ENCODE measurements at regions not wholly inside any gene's neighbourhood (a gene's known extent, or its start where the extent isn't known, plus 50 kb on each side); places are given as distances from the start of the nearest gene placed in this dataset.

DNA sequence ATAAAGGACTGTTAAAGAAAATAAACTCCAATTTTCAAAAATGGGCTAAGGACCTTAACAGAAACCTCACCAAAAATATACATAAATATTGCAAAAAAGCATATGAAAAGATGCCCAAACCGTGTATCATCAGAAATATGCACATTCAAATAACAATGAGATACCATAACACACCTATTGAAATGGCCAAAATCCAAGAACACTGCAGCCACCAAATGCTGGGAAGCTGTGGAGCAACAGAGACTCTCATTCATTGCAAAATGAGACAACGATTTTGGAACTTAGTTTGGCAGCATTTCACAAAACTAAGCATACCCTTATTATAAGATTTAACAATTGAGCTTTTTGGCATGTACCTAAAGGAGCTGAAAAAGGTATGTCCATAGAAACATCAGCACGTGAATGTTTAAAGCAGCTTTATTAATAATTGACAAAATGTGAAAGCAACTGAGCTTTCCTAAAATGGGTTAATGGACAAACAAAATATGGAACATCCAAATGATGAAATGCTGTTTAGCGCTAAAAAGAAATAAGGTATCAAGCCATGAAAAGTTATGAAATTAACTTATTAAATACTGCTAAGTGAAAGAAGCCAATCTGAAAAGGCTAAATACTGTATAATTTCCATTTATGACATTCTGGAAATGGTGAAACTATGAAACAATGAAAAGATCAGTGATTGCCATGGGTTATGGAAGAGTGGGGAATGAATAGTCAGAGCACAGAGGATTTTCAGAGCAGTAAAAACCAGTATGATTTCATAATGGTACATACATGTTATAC, 592.6 kb upstream of the ADGRB3 start:
- Histone ChIP-seq H3K9me3 (ENCODE audit: control insufficient read depth in 1 of 2, insufficient read depth in 1 of 2, low read length in 2 of 2) (peaks cover 0 to 8% of the 10 kb centered on the region in 2 experiments), H3K27me3 (ENCODE audit: control insufficient read depth in 1 of 2, insufficient read depth in 2 of 2, low read length in 2 of 2) (no peaks in the 10 kb centered on the region), H3K4me1 (ENCODE audit: insufficient read depth, low read length) (no peaks in the 10 kb centered on the region), H3K27ac (ENCODE audit: low read depth in 1 of 2, low read length in 2 of 2) (no peak overlapping the region), H3K36me3 (ENCODE audit: insufficient read depth, low read length) (no peaks in the 10 kb centered on the region), H3K4me3 (ENCODE audit: low read length) (no peak overlapping the region)
- Mint-ChIP-seq H3K9me3 (peaks cover 5% of the 10 kb centered on the region), H3K27me3 (no peaks in the 10 kb centered on the region), H3K27ac (no peak overlapping the region), H3K4me1 (ENCODE audit: low read depth) (no peaks in the 10 kb centered on the region), H3K36me3 (ENCODE audit: low read depth) (no peaks in the 10 kb centered on the region), H3K4me3 (no peak overlapping the region)
- DNase-seq (no peak), ATAC-seq (ENCODE audit: poor library complexity) (no peak)
- TF ChIP-seq, protein P1, sequence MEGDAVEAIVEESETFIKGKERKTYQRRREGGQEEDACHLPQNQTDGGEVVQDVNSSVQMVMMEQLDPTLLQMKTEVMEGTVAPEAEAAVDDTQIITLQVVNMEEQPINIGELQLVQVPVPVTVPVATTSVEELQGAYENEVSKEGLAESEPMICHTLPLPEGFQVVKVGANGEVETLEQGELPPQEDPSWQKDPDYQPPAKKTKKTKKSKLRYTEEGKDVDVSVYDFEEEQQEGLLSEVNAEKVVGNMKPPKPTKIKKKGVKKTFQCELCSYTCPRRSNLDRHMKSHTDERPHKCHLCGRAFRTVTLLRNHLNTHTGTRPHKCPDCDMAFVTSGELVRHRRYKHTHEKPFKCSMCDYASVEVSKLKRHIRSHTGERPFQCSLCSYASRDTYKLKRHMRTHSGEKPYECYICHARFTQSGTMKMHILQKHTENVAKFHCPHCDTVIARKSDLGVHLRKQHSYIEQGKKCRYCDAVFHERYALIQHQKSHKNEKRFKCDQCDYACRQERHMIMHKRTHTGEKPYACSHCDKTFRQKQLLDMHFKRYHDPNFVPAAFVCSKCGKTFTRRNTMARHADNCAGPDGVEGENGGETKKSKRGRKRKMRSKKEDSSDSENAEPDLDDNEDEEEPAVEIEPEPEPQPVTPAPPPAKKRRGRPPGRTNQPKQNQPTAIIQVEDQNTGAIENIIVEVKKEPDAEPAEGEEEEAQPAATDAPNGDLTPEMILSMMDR (IDR thresholded peaks at IDR 0.05), result no peak
- CTCF ChIA-PET, result no interaction called here
- intact Hi-C loops (cut with DNase I, micrococcal nuclease), result no loop called here
- POLR2A ChIA-PET, result no interaction called here

DNA sequence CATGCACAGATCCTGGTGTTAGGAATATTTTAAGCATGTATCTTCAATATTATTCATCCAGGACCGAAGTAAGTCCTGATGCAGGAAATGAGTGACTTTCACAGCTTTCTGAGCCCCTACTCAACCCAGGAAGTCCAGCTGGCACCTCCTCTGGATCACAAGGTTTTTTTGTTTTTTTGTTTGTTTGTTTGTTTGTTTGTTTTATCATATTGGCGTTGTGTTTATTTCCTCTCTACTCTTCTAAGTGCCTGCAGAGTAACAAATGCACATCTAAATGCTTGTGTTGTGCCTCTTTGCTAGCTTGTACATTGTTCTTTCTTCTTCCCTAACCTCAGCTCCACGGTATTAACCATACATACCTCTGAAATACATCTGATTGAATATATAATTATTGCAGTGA, 594.3 kb upstream of the ADGRB3 start:
- Histone ChIP-seq H3K27ac (ENCODE audit: low read depth in 1 of 2, low read length in 2 of 2) (no peak overlapping the region), H3K4me1 (ENCODE audit: insufficient read depth, low read length) (no peaks in the 10 kb centered on the region), H3K9me3 (ENCODE audit: control insufficient read depth in 1 of 2, insufficient read depth in 1 of 2, low read length in 2 of 2) (peaks cover 0 to 9% of the 10 kb centered on the region in 2 experiments), H3K36me3 (ENCODE audit: insufficient read depth, low read length) (no peaks in the 10 kb centered on the region), H3K4me3 (ENCODE audit: low read length) (no peak overlapping the region), H3K27me3 (ENCODE audit: control insufficient read depth in 1 of 2, insufficient read depth in 2 of 2, low read length in 2 of 2) (no peaks in the 10 kb centered on the region)
- DNase-seq (no peak), ATAC-seq (ENCODE audit: poor library complexity) (no peak)
- H3K9me3 Mint-ChIP-seq, result peaks cover 3% of the 10 kb centered on the region
- intact Hi-C loops (cut with DNase I, micrococcal nuclease), result no loop called here
- H3K27ac Mint-ChIP-seq, result no peak overlapping the region
- no peaks in the 10 kb centered on the region for H3K27me3 Mint-ChIP-seq
- no peaks in the 10 kb centered on the region for H3K36me3 Mint-ChIP-seq (ENCODE audit: low read depth)
- TF ChIP-seq, protein P1 (IDR thresholded peaks at IDR 0.05), result no peak
- no peak overlapping the region for H3K4me3 Mint-ChIP-seq
- ChIA-PET CTCF (no interaction called here), POLR2A (no interaction called here)
- H3K4me1 Mint-ChIP-seq (ENCODE audit: low read depth), result no peaks in the 10 kb centered on the region

DNA sequence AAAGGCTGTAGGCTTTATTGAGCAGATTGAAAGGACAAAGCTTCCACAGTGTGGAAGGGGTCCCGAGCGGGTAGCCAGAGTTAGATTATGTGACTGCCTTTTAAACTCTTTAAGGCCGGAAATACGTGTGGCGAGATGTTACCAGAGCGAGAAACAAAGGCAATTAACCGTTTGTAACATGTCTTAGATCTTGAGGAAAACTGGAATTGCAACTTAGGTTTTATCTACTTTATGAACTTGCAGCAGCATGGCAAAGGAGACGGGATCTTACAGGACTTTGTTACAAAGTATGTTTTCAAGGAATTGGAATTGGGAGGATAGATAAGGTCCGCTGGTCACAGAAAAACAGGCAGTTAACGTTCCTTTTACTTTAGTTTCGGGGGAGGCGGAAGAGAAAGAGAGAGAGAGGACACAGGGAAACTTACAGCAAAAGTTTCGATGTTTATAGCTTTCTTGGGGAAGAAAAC, 594.7 kb upstream of the ADGRB3 start:
- Histone ChIP-seq H3K36me3 (ENCODE audit: insufficient read depth, low read length) (no peaks in the 10 kb centered on the region), H3K9me3 (ENCODE audit: control insufficient read depth in 1 of 2, insufficient read depth in 1 of 2, low read length in 2 of 2) (peaks cover 0 to 13% of the 10 kb centered on the region in 2 experiments), H3K27me3 (ENCODE audit: control insufficient read depth in 1 of 2, insufficient read depth in 2 of 2, low read length in 2 of 2) (no peaks in the 10 kb centered on the region), H3K27ac (ENCODE audit: low read depth in 1 of 2, low read length in 2 of 2) (no peak overlapping the region), H3K4me1 (ENCODE audit: insufficient read depth, low read length) (no peaks in the 10 kb centered on the region), H3K4me3 (ENCODE audit: low read length) (no peak overlapping the region)
- ATAC-seq (ENCODE audit: poor library complexity) (no peak), DNase-seq (no peak)
- H3K4me3 Mint-ChIP-seq, result no peak overlapping the region
- TF ChIP-seq, protein P1 (IDR thresholded peaks at IDR 0.05), result no peak
- H3K4me1 Mint-ChIP-seq (ENCODE audit: low read depth), result no peaks in the 10 kb centered on the region
- ChIA-PET CTCF (no interaction called here), POLR2A (no interaction called here)
- peaks cover 3% of the 10 kb centered on the region for H3K9me3 Mint-ChIP-seq
- no peaks in the 10 kb centered on the region for H3K36me3 Mint-ChIP-seq (ENCODE audit: low read depth)
- intact Hi-C loops (cut with DNase I, micrococcal nuclease), result no loop called here
- no peaks in the 10 kb centered on the region for H3K27me3 Mint-ChIP-seq
- no peak overlapping the region for H3K27ac Mint-ChIP-seq
